ENCODE measurements at regions not wholly inside any gene's neighbourhood (a gene's known extent, or its start where the extent isn't known, plus 50 kb on each side); places are given as distances from the start of the nearest gene placed in this dataset.
"Not testable (repeated sequence)": the region's sequence is repeated elsewhere in the genome, so short reads cannot be mapped to it uniquely, and the experiment has no call there.

- Histone ChIP-seq H3K27ac (ENCODE audit: low read depth in 1 of 3, low read length in 2 of 3) (no peak overlapping the region), H3K4me3 (ENCODE audit: low read depth in 1 of 3, low read length in 3 of 3) (no peak overlapping the region), H3K36me3 (ENCODE audit: control insufficient read depth in 3 of 3, insufficient read depth in 2 of 3, low read depth in 1 of 3, low read length in 3 of 3) (no peaks in the 10 kb centered on the region), H3K4me1 (ENCODE audit: control insufficient read depth in 3 of 3, insufficient read depth in 2 of 3, low read depth in 1 of 3, low read length in 2 of 3) (no peaks in the 10 kb centered on the region), H3K9me3 (ENCODE audit: control insufficient read depth in 2 of 2, insufficient read depth in 1 of 2, low read depth in 1 of 2, low read length in 1 of 2) (no peaks in the 10 kb centered on the region), H3K27me3 (ENCODE audit: control insufficient read depth in 3 of 3, insufficient read depth in 3 of 3, low read length in 3 of 3) (no peaks in the 10 kb centered on the region)
- DNase-seq = no peak
- FAIRE-seq = no peak
These were observed 180.4 kb downstream of the TMEM26 start for GRCh38 chr10:61272781-61273180.

GRCh38 chr10:61271127-61271780 is 181.9 kb downstream of the TMEM26 start:
- no peak for FAIRE-seq
- WGBS, 3 donors = 17 to 34% (median 33%) methylated on average over 3 of the region's 3 CpGs
- no peaks in the 10 kb centered on the region for H3K27me3 ChIP-seq (ENCODE audit: control insufficient read depth in 3 of 3, insufficient read depth in 3 of 3, low read length in 3 of 3)

GRCh38 chr10:61263518-61263917 is 189.7 kb downstream of the TMEM26 start:
- 31 to 59% (median 32%) methylated on average over 1 of the region's 1 CpG for WGBS, 3 donors
- Histone ChIP-seq H3K4me1 (ENCODE audit: control insufficient read depth in 3 of 3, insufficient read depth in 2 of 3, low read depth in 1 of 3, low read length in 2 of 3) (no peaks in the 10 kb centered on the region), H3K9me3 (ENCODE audit: control insufficient read depth in 2 of 2, insufficient read depth in 1 of 2, low read depth in 1 of 2, low read length in 1 of 2) (no peaks in the 10 kb centered on the region), H3K27me3 (ENCODE audit: control insufficient read depth in 3 of 3, insufficient read depth in 3 of 3, low read length in 3 of 3) (no peaks in the 10 kb centered on the region), H3K36me3 (ENCODE audit: control insufficient read depth in 3 of 3, insufficient read depth in 2 of 3, low read depth in 1 of 3, low read length in 3 of 3) (no peaks in the 10 kb centered on the region), H3K27ac (ENCODE audit: low read depth in 1 of 3, low read length in 2 of 3) (no peak overlapping the region), H3K4me3 (ENCODE audit: low read depth in 1 of 3, low read length in 3 of 3) (no peak overlapping the region)
- FAIRE-seq (no peak), DNase-seq (no peak)

More at GRCh38 chr10:61271127-61271780, 181.9 kb downstream of the TMEM26 start:
- Histone ChIP-seq H3K27ac (ENCODE audit: low read depth in 1 of 3, low read length in 2 of 3) (no peak overlapping the region), H3K36me3 (ENCODE audit: control insufficient read depth in 3 of 3, insufficient read depth in 2 of 3, low read depth in 1 of 3, low read length in 3 of 3) (no peaks in the 10 kb centered on the region), H3K4me1 (ENCODE audit: control insufficient read depth in 3 of 3, insufficient read depth in 2 of 3, low read depth in 1 of 3, low read length in 2 of 3) (no peaks in the 10 kb centered on the region), H3K9me3 (ENCODE audit: control insufficient read depth in 2 of 2, insufficient read depth in 1 of 2, low read depth in 1 of 2, low read length in 1 of 2) (no peaks in the 10 kb centered on the region), H3K4me3 (ENCODE audit: low read depth in 1 of 3, low read length in 3 of 3) (no peak overlapping the region)
- no peak for DNase-seq

GRCh38 chr10:61262486-61263261 is 190.5 kb downstream of the TMEM26 start:
- no peak for DNase-seq
- no peak overlapping the region for H3K27ac ChIP-seq (ENCODE audit: low read depth in 1 of 3, low read length in 2 of 3)
- H3K36me3 ChIP-seq (ENCODE audit: control insufficient read depth in 3 of 3, insufficient read depth in 2 of 3, low read depth in 1 of 3, low read length in 3 of 3) = no peaks in the 10 kb centered on the region
- no peaks in the 10 kb centered on the region for H3K27me3 ChIP-seq (ENCODE audit: control insufficient read depth in 3 of 3, insufficient read depth in 3 of 3, low read length in 3 of 3)
- no peaks in the 10 kb centered on the region for H3K9me3 ChIP-seq (ENCODE audit: control insufficient read depth in 2 of 2, insufficient read depth in 1 of 2, low read depth in 1 of 2, low read length in 1 of 2)
- no peak overlapping the region for H3K4me3 ChIP-seq (ENCODE audit: low read depth in 1 of 3, low read length in 3 of 3)
- 74 to 83% (median 80%) methylated on average over 3 of the region's 3 CpGs for WGBS, 3 donors
- H3K4me1 ChIP-seq (ENCODE audit: control insufficient read depth in 3 of 3, insufficient read depth in 2 of 3, low read depth in 1 of 3, low read length in 2 of 3) = no peaks in the 10 kb centered on the region
- no peak for FAIRE-seq

DNA sequence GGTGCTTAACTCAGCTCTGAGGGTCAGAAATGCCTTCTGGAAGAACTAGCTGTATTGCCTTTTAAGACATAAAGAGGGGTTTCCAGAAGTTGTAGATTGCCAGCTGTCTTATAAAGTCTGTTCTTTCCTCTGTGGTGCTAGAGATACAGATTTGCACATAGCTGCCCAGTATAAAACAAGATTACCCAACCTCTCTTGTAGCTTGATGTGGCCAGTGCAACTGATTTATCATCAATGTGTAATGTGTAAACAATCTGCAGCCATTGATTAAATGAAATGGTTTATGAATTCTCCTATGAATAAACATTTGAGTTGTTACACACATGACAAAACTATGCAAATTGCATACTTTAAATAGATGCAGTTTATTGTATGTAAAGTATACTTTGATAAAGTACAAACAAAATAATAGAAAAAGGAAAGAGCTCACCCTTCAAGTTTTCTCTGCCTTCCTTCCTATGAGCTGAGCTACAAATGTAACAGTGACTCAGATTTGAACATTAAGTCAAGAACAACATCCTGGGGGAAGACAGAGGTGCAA is 195.2 kb downstream of the TMEM26 start:
- Histone ChIP-seq H3K4me1 (ENCODE audit: control insufficient read depth in 3 of 3, insufficient read depth in 2 of 3, low read depth in 1 of 3, low read length in 2 of 3) (no peaks in the 10 kb centered on the region), H3K27ac (ENCODE audit: low read depth in 1 of 3, low read length in 2 of 3) (no peak overlapping the region), H3K4me3 (ENCODE audit: low read depth in 1 of 3, low read length in 3 of 3) (no peak overlapping the region), H3K36me3 (ENCODE audit: control insufficient read depth in 3 of 3, insufficient read depth in 2 of 3, low read depth in 1 of 3, low read length in 3 of 3) (no peaks in the 10 kb centered on the region), H3K27me3 (ENCODE audit: control insufficient read depth in 3 of 3, insufficient read depth in 3 of 3, low read length in 3 of 3) (no peaks in the 10 kb centered on the region), H3K9me3 (ENCODE audit: control insufficient read depth in 2 of 2, insufficient read depth in 1 of 2, low read depth in 1 of 2, low read length in 1 of 2) (no peaks in the 10 kb centered on the region)
- FAIRE-seq (no peak), DNase-seq (no peak)

DNA sequence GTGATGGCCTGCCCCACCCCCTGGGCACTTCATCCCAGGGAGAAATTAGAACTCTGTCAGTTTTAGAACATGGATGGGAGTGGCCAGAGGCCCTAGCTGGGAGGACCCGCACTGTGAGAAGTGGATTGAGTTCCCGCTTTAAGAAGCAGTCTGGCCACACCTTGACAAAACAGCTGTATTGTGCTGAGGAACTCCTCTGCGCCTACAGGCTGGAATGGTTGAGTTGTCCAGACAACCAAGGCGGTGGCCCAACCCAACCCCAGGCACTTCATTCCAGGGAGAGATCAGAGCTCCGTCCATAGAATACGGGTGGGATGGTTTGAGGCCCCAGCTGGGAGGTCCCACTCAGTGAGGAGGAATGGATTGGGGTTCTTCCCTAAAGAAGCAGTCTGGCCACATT is 196.0 kb downstream of the TMEM26 start:
- 79 to 90% (median 83%) methylated on average over 6 of the region's 6 CpGs for WGBS, 3 donors
- no peaks in the 10 kb centered on the region for H3K4me1 ChIP-seq (ENCODE audit: control insufficient read depth in 3 of 3, insufficient read depth in 2 of 3, low read depth in 1 of 3, low read length in 2 of 3)
- H3K9me3 ChIP-seq (ENCODE audit: control insufficient read depth in 2 of 2, insufficient read depth in 1 of 2, low read depth in 1 of 2, low read length in 1 of 2) = no peaks in the 10 kb centered on the region
- no peaks in the 10 kb centered on the region for H3K27me3 ChIP-seq (ENCODE audit: control insufficient read depth in 3 of 3, insufficient read depth in 3 of 3, low read length in 3 of 3)
- no peak overlapping the region for H3K4me3 ChIP-seq (ENCODE audit: low read depth in 1 of 3, low read length in 3 of 3)
- DNase-seq (no peak), FAIRE-seq (no peak)
- no peak overlapping the region for H3K27ac ChIP-seq (ENCODE audit: low read depth in 1 of 3, low read length in 2 of 3)
- H3K36me3 ChIP-seq (ENCODE audit: control insufficient read depth in 3 of 3, insufficient read depth in 2 of 3, low read depth in 1 of 3, low read length in 3 of 3) = no peaks in the 10 kb centered on the region

GRCh38 chr10:61252326-61252725 is 200.9 kb downstream of the TMEM26 start:
- not testable (repeated sequence) for H3K36me3 ChIP-seq (ENCODE audit: control insufficient read depth in 3 of 3, insufficient read depth in 2 of 3, low read depth in 1 of 3, low read length in 3 of 3); H3K4me1 ChIP-seq (ENCODE audit: control insufficient read depth in 3 of 3, insufficient read depth in 2 of 3, low read depth in 1 of 3, low read length in 2 of 3); DNase-seq; H3K4me3 ChIP-seq (ENCODE audit: low read depth in 1 of 3, low read length in 3 of 3); FAIRE-seq; H3K27ac ChIP-seq (ENCODE audit: low read depth in 1 of 3, low read length in 2 of 3); H3K9me3 ChIP-seq (ENCODE audit: control insufficient read depth in 2 of 2, insufficient read depth in 1 of 2, low read depth in 1 of 2, low read length in 1 of 2); H3K27me3 ChIP-seq (ENCODE audit: control insufficient read depth in 3 of 3, insufficient read depth in 3 of 3, low read length in 3 of 3)
- WGBS, 3 donors = 80 to 90% (median 83%) methylated on average over 1 of the region's 1 CpG

GRCh38 chr10:61251089-61251488 is 202.1 kb downstream of the TMEM26 start:
- DNase-seq = no peak
- no peak for FAIRE-seq
- Histone ChIP-seq H3K9me3 (ENCODE audit: control insufficient read depth in 2 of 2, insufficient read depth in 1 of 2, low read depth in 1 of 2, low read length in 1 of 2) (no peaks in the 10 kb centered on the region), H3K36me3 (ENCODE audit: control insufficient read depth in 3 of 3, insufficient read depth in 2 of 3, low read depth in 1 of 3, low read length in 3 of 3) (no peaks in the 10 kb centered on the region), H3K27me3 (ENCODE audit: control insufficient read depth in 3 of 3, insufficient read depth in 3 of 3, low read length in 3 of 3) (no peaks in the 10 kb centered on the region), H3K27ac (ENCODE audit: low read depth in 1 of 3, low read length in 2 of 3) (no peak overlapping the region), H3K4me3 (ENCODE audit: low read depth in 1 of 3, low read length in 3 of 3) (no peak overlapping the region), H3K4me1 (ENCODE audit: control insufficient read depth in 3 of 3, insufficient read depth in 2 of 3, low read depth in 1 of 3, low read length in 2 of 3) (no peaks in the 10 kb centered on the region)
- WGBS, 3 donors = 63 to 73% (median 65%) methylated on average over 1 of the region's 1 CpG

All from small intestine (tissue), 7 donors.